Limb (tissue), 2 donors: ENCODE measurements at regions not wholly inside any gene's neighbourhood (a gene's known extent, or its start where the extent isn't known, plus 50 kb on each side); places are given as distances from the start of the nearest gene placed in this dataset.
"Not testable (repeated sequence)": the region's sequence is repeated elsewhere in the genome, so short reads cannot be mapped to it uniquely, and the experiment has no call there.

Experiments
- DNase-seq, 2 donors: peaks; one replicate each; pipeline ENCODE4 v3.0.0-alpha.2; 2016; ENCODE audit errors: extremely low spot score in 2 of 2

GRCh38 chr1:102365071-102365470 is 368.3 kb upstream of the OLFM3 start:
- DNase-seq = no peak

GRCh38 chr1:102336602-102337001 is 339.9 kb upstream of the OLFM3 start:
- DNase-seq = no peak

GRCh38 chr1:102318104-102318806 is 321.5 kb upstream of the OLFM3 start:
- DNase-seq = no peak

GRCh38 chr1:102315096-102315495 is 318.4 kb upstream of the OLFM3 start:
- no peak for DNase-seq

DNA sequence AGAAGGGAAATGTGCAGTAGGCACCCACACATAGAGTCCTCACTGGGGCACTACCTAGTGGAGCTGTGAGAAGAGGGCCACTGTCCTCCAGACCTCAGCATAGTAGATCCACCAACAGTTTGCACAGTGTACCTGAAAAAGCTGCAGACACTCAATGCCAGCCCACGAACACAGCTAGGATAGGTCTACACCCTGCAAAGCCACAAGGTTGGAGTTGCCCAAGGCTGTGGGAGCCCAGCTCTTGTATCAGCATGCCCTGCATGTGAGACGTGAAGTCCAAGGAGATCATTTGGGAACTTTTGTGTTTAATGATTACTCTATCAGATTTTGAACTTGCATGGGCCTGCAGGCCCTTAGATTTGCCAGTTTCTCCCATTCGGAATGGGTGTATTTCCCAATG is 299.4 kb upstream of the OLFM3 start:
- DNase-seq = no peak

DNA sequence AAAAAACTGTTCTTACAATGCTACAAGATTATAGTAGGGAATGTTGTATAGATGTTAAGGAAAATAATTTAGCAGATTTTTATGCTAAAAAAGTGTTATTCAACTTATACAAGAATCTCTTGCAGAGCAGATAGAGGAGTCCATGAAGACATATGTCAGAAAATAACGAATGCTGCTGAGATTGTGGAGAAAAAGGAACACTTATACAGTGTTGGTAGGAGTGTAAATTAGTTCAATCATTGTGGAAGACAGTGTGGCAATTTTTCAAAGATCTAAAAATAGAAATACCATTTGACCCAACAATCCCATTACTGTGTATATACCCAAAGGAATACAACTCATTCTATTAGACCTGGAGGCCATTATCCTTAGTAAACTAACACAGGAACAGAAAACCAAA is 286.2 kb upstream of the OLFM3 start:
- no peak for DNase-seq

- no peak for DNase-seq
These were observed 266.3 kb upstream of the OLFM3 start for GRCh38 chr1:102262994-102263393.

- no peak for DNase-seq
These were observed 256.2 kb upstream of the OLFM3 start for GRCh38 chr1:102252731-102253505.

- DNase-seq = no peak
These were observed 245.0 kb upstream of the OLFM3 start for GRCh38 chr1:102241431-102242338.

GRCh38 chr1:102239247-102239646 is 242.5 kb upstream of the OLFM3 start:
- DNase-seq = no peak

- no peak for DNase-seq
These were observed 238.1 kb upstream of the OLFM3 start for GRCh38 chr1:102234753-102235359.

GRCh38 chr1:102219463-102219862 is 222.7 kb upstream of the OLFM3 start:
- DNase-seq = no peak

DNA sequence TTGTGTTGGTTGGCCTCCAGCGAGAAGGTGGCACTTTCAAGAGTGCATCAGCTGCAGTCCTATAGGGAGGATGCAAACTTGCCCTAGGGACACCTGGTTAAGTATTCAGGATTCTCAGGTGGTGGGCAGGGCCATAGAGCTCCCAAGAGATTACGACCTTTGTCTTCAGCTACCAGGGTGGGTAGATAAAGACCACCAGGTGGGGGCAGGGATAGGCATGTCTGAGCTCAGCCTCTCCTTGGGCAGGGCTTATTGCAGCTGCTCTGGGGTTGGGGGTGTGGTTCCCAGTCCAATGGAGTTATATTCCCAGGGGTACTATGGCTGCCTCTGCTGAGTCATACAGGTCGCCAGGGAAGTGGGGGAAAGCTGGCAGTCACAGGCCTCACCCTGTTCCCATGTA is 214.2 kb upstream of the OLFM3 start:
- not testable (repeated sequence) for DNase-seq

GRCh38 chr1:102191723-102192122 is 195.0 kb upstream of the OLFM3 start:
- peak in 1 of 2 donors; percentile 38 for DNase-seq

- DNase-seq = no peak
These were observed 193.7 kb upstream of the OLFM3 start for GRCh38 chr1:102190429-102190828.

DNA sequence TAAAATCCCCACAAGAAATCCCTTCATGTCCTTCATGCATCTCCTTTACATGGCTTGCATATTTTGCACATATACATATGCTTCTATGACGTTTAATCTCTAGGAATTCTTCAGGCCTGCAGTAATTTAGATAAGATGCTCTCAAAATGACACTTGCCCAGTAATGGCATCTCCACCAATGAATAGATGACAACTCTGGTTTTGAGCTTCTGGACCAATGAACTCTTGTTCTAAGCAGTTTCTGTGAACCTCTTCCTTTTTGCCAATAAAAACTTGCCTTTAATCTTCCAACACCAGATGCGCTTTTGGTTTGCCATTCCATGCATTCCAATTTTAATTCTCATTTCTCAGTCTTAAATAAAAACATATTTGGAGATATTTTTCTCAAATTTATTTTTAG is 189.8 kb upstream of the OLFM3 start:
- no peak for DNase-seq

GRCh38 chr1:102185260-102185659 is 188.5 kb upstream of the OLFM3 start:
- no peak for DNase-seq

DNA sequence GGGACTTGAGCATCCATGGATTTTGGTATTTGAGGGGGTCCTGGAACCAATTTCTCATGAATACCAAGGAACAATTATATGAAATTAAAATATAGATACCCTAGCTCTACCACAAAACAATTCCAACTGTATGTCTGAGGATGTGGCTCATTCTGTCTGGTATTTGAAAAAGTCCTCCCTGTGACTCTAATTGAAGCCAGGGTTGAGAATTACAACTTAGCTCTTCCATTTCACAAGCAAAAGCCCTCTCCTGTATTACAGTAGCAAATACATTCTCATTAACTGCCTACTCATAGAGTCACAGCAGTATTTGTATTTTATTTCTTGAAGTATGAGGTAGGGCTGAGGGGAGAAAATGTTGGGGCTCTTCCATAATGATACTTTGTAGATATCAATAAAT is 187.8 kb upstream of the OLFM3 start:
- no peak for DNase-seq

- DNase-seq = no peak
These were observed 187.0 kb upstream of the OLFM3 start for GRCh38 chr1:102183711-102184110.

DNA sequence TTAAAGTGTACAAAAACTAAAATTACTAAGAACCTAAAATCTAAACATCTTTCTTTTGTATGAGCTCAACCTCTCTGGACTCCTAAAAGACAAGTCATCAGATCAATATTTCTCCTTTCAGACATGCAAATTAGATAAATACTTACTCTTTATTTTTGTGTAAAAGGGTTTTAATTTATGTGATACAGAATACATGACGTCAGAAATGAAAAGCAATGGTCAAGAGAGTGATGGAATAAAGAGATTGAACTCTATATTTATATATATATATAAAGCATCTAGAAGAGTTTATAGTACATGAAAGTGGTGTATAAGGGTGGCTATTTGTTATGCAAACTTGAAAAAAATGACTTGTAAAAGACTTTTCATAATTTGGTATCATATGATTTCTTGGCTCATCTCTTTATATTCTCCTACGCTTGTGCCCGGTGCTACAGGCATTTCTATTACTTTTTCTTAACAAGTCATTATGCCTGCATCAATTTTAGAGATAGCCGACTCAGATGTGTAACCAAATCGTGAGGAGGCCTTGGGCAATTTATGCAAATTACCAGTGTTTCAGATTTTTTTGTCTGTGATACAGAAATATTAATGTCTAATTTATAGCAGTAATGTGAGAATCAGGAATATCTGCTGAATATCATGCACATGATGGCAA is 186.0 kb upstream of the OLFM3 start:
- DNase-seq = no peak

- no peak for DNase-seq
These were observed 184.6 kb upstream of the OLFM3 start for GRCh38 chr1:102181341-102181740.
